ENCODE measurements at regions not wholly inside any gene's neighbourhood (a gene's known extent, or its start where the extent isn't known, plus 50 kb on each side); places are given as distances from the start of the nearest gene placed in this dataset.

DNA sequence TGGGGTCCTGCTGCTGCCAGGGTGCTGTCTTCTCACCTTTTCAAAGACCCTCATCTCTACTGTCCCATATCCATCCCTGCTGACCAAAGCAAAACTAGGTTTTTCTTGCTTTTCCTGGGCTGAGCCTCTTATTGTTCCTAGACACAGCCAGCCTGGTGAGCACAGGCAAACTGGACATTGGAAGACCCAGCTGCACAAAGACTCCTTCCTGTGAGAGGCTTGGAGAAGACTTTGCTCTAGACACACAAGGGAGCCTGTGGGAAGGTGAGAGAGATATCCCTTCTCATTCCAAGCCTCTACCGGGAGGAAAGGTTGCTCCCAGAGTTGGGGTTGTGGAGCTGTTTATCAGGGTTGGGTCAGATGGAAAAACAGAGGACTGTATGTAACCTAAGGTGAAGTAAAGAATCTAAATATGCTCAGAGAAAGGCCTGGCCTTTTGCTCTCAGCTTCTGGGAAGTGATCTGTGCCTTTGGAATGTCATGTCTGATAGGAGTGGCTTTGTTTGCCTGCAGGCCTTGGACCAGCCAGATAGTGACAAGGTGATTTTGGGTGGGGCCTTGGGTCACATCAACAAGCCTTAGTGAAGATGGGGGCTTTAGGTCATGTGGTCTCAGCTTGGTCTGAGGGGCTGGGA, 87.6 kb upstream of the RUNX1 start:
- Mint-ChIP-seq H3K36me3 (ENCODE audit: low read depth, unreplicated experiment) (no peaks in the 10 kb centered on the region), H3K4me3 (ENCODE audit: unreplicated experiment) (no peak overlapping the region), H3K27me3 (ENCODE audit: unreplicated experiment) (no peaks in the 10 kb centered on the region), H3K4me1 (ENCODE audit: unreplicated experiment) (peaks cover 3% of the 10 kb centered on the region), H3K27ac (ENCODE audit: unreplicated experiment) (no peak overlapping the region), H3K9me3 (ENCODE audit: unreplicated experiment) (no peaks in the 10 kb centered on the region)
- TF ChIP-seq, protein P1, sequence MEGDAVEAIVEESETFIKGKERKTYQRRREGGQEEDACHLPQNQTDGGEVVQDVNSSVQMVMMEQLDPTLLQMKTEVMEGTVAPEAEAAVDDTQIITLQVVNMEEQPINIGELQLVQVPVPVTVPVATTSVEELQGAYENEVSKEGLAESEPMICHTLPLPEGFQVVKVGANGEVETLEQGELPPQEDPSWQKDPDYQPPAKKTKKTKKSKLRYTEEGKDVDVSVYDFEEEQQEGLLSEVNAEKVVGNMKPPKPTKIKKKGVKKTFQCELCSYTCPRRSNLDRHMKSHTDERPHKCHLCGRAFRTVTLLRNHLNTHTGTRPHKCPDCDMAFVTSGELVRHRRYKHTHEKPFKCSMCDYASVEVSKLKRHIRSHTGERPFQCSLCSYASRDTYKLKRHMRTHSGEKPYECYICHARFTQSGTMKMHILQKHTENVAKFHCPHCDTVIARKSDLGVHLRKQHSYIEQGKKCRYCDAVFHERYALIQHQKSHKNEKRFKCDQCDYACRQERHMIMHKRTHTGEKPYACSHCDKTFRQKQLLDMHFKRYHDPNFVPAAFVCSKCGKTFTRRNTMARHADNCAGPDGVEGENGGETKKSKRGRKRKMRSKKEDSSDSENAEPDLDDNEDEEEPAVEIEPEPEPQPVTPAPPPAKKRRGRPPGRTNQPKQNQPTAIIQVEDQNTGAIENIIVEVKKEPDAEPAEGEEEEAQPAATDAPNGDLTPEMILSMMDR (IDR thresholded peaks at IDR 0.05; ENCODE audit: unreplicated experiment) = no peak
- no peak for DNase-seq (ENCODE audit: low spot score)

DNA sequence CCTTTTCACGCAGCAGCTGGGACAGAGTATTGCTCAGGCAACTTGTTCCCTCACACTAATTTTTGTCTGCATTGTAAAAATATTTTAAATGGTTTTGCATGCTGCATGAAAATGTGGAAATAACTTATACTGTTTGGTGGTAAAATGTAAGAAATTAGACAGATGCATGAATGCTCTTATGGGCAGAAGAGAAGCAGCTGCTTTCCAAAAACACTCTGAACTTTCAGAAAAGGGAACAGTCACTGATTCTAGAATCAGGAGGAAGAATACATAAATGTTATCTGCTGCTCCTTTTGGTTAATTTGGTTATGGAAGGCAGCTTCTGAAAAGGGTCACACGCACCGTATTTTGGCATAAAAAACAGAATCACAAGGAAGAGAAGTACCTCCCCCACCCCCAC, 87.0 kb upstream of the RUNX1 start:
- DNase-seq (ENCODE audit: low spot score) = no peak
- TF ChIP-seq, protein P1 (IDR thresholded peaks at IDR 0.05; ENCODE audit: unreplicated experiment) = no peak
- H3K9me3 Mint-ChIP-seq (ENCODE audit: unreplicated experiment) = no peaks in the 10 kb centered on the region
- H3K36me3 Mint-ChIP-seq (ENCODE audit: low read depth, unreplicated experiment) = no peaks in the 10 kb centered on the region
- no peak overlapping the region for H3K4me3 Mint-ChIP-seq (ENCODE audit: unreplicated experiment)
- H3K27ac Mint-ChIP-seq (ENCODE audit: unreplicated experiment) = no peak overlapping the region
- H3K4me1 Mint-ChIP-seq (ENCODE audit: unreplicated experiment) = peaks cover 3% of the 10 kb centered on the region
- H3K27me3 Mint-ChIP-seq (ENCODE audit: unreplicated experiment) = no peaks in the 10 kb centered on the region

DNA sequence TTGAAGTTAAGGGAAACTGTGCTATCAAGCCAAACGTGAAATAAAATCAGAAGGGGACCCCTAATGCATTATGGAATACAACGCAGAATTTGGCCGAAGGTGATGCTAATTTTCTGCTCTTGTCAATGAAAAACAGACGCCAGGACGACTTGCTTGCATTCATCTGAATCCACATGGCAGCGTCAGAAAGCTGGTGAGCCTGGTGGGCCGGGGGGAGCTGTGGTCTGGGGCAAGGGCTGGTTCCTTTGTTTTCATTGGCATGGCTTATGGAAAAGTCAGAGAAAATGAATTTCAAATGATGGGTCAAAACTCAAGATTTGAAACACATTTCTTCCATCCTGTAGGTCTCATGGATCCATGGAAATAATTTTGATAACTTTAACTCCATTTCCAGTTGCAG, 86.4 kb upstream of the RUNX1 start:
- no peak overlapping the region for H3K4me3 Mint-ChIP-seq (ENCODE audit: unreplicated experiment)
- H3K27me3 Mint-ChIP-seq (ENCODE audit: unreplicated experiment) = no peaks in the 10 kb centered on the region
- H3K4me1 Mint-ChIP-seq (ENCODE audit: unreplicated experiment) = peaks cover 3% of the 10 kb centered on the region

DNA sequence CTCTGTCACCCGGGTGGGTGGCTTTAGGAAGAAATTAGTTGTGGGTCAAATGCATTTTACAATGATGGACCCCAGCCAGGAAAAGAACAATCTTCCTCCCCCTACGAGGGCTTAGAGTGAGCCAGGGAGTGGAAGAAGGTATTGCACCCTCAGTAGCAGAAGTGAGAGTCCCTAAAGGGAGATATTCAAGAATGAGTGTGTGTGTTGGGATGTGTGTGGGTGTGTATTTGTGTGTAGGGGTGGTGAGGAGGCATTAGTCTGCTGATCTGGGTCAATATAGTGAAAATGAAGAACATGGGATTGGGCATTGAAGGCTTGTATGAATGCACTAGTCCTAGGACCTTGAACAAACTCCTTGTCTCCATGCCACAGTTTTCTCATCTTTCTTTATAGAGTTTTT, 85.2 kb upstream of the RUNX1 start:
- no peaks in the 10 kb centered on the region for H3K36me3 Mint-ChIP-seq (ENCODE audit: low read depth, unreplicated experiment)
- H3K9me3 Mint-ChIP-seq (ENCODE audit: unreplicated experiment) = no peaks in the 10 kb centered on the region
- H3K27ac Mint-ChIP-seq (ENCODE audit: unreplicated experiment) = no peak overlapping the region
- no peaks in the 10 kb centered on the region for H3K27me3 Mint-ChIP-seq (ENCODE audit: unreplicated experiment)
- no peak overlapping the region for H3K4me3 Mint-ChIP-seq (ENCODE audit: unreplicated experiment)
- no peak for DNase-seq (ENCODE audit: low spot score)
- TF ChIP-seq, protein P1 (IDR thresholded peaks at IDR 0.05; ENCODE audit: unreplicated experiment) = no peak
- H3K4me1 Mint-ChIP-seq (ENCODE audit: unreplicated experiment) = peaks cover 3% of the 10 kb centered on the region

More for the DNA sequence above, 86.4 kb upstream of the RUNX1 start:
- no peak for DNase-seq (ENCODE audit: low spot score)
- Mint-ChIP-seq H3K27ac (ENCODE audit: unreplicated experiment) (no peak overlapping the region), H3K36me3 (ENCODE audit: low read depth, unreplicated experiment) (no peaks in the 10 kb centered on the region), H3K9me3 (ENCODE audit: unreplicated experiment) (no peaks in the 10 kb centered on the region)
- TF ChIP-seq, protein P1 (IDR thresholded peaks at IDR 0.05; ENCODE audit: unreplicated experiment) = no peak

DNA sequence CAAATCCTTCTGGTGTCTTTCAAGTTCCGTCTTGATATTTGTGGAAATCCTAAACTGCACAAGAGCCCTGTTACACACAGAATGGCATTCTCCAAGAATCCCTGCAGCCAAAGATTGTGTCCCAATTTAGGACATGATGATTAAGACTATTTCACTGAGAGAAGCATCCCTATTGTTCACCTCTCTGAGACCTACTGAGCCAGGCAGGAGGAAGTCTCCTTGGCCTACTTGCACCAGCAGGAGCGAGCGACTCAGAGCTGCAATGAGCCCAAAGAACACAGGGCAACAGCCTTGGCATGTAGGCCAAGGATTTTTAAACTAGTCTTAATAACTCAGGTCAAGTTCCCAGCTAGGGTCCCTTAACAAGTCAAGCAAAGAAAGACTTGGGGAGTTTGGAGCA, 79.4 kb upstream of the RUNX1 start:
- H3K4me1 Mint-ChIP-seq (ENCODE audit: unreplicated experiment) = no peaks in the 10 kb centered on the region
- H3K27me3 Mint-ChIP-seq (ENCODE audit: unreplicated experiment) = no peaks in the 10 kb centered on the region
- H3K36me3 Mint-ChIP-seq (ENCODE audit: low read depth, unreplicated experiment) = no peaks in the 10 kb centered on the region
- H3K9me3 Mint-ChIP-seq (ENCODE audit: unreplicated experiment) = no peaks in the 10 kb centered on the region
- TF ChIP-seq, protein P1 (IDR thresholded peaks at IDR 0.05; ENCODE audit: unreplicated experiment) = no peak
- no peak overlapping the region for H3K27ac Mint-ChIP-seq (ENCODE audit: unreplicated experiment)
- no peak overlapping the region for H3K4me3 Mint-ChIP-seq (ENCODE audit: unreplicated experiment)
- no peak for DNase-seq (ENCODE audit: low spot score)

All from endothelial cell (in vitro differentiated cells).